Panc1 (cell line): ENCODE measurements at regions not wholly inside any gene's neighbourhood (a gene's known extent, or its start where the extent isn't known, plus 50 kb on each side); places are given as distances from the start of the nearest gene placed in this dataset.

Source experiments
- TCF7L2 ChIP-seq: IDR thresholded peaks from 2 replicates; pipeline ENCODE4 v1.6.1; 2011; ENCODE audit warnings: mild to moderate bottlenecking, low read depth, low read length, inconsistent platforms
- TF ChIP-seq, protein P1 (sequence below): fragments of 450-650 bp; IDR thresholded peaks from 2 replicates; pipeline ENCODE4 v1.5.1; 2017; ENCODE audit warnings: mild to moderate bottlenecking

DNA sequence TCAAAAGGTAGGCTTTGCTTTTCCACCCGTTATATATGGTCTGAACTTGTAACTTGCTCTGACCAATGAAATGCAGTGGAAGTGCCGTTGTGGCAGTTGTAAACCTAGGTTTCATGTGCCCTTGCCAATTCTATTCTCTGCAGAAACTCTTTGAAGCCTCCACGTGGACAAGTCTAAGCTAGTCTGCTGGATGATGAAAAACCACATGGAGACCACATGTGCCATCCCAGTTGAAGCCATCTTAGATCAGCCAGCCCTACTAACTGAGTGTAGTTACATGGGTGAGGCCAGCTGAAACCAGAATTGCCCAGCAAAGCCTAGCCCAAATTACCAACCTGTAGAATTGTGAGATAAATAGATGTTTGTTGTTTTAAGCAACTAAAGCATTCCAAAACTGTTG, 183.7 kb upstream of the KCNH8 start:
- TF ChIP-seq, protein P1, sequence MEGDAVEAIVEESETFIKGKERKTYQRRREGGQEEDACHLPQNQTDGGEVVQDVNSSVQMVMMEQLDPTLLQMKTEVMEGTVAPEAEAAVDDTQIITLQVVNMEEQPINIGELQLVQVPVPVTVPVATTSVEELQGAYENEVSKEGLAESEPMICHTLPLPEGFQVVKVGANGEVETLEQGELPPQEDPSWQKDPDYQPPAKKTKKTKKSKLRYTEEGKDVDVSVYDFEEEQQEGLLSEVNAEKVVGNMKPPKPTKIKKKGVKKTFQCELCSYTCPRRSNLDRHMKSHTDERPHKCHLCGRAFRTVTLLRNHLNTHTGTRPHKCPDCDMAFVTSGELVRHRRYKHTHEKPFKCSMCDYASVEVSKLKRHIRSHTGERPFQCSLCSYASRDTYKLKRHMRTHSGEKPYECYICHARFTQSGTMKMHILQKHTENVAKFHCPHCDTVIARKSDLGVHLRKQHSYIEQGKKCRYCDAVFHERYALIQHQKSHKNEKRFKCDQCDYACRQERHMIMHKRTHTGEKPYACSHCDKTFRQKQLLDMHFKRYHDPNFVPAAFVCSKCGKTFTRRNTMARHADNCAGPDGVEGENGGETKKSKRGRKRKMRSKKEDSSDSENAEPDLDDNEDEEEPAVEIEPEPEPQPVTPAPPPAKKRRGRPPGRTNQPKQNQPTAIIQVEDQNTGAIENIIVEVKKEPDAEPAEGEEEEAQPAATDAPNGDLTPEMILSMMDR, result no peak
- TF ChIP-seq TCF7L2, result no peak
